Ovary (tissue), 3 donors: ENCODE measurements at regions not wholly inside any gene's neighbourhood (a gene's known extent, or its start where the extent isn't known, plus 50 kb on each side); places are given as distances from the start of the nearest gene placed in this dataset.

ENCODE experiments used
- EP300 ChIP-seq: sonication (generic); formaldehyde crosslinking; IDR thresholded peaks from one replicate; pipeline ENCODE4 v1.6.1; 2017; ENCODE audit warnings: antibody characterized with exemption
- POLR2A ChIP-seq: fragments of 450-650 bp; IDR thresholded peaks from one replicate; pipeline ENCODE4 v1.6.1; 2017; ENCODE audit warnings: antibody characterized with exemption, mild to moderate bottlenecking, moderate library complexity
- TF ChIP-seq, protein P1 (sequence below), 3 donors: fragments of 450-650 bp in 2 of 3; fragments of 200-600 bp in 1 of 3; IDR thresholded peaks; one replicate each; pipeline versions ENCODE4 v1.5.1 to v1.8.0; 2016 to 2022; ENCODE audit warnings: antibody characterized with exemption in 3 of 3, mild to moderate bottlenecking in 1 of 3
- donor health status: DM: no; HTN: no; CAD: no.

DNA sequence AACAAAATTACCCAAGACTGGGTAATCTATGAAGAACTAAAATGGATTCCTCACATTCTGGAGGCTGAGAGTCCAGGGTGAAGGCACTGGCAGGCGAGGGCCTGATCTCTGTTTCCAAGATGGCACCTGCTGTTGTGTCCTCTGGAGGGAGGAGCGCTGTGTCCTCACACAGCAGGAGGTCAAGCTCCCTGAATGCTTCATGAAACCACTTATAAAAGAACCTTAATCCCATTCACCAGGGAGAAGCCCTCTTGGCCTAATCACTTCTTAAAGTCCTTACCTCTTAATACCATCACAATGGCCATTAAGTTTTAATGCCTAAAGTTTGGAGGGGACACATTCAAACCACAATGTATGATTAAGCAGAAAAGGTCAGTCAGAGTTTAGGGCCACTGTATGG lies 172.4 kb downstream of the EMP1 start:
- TF ChIP-seq, protein P1, sequence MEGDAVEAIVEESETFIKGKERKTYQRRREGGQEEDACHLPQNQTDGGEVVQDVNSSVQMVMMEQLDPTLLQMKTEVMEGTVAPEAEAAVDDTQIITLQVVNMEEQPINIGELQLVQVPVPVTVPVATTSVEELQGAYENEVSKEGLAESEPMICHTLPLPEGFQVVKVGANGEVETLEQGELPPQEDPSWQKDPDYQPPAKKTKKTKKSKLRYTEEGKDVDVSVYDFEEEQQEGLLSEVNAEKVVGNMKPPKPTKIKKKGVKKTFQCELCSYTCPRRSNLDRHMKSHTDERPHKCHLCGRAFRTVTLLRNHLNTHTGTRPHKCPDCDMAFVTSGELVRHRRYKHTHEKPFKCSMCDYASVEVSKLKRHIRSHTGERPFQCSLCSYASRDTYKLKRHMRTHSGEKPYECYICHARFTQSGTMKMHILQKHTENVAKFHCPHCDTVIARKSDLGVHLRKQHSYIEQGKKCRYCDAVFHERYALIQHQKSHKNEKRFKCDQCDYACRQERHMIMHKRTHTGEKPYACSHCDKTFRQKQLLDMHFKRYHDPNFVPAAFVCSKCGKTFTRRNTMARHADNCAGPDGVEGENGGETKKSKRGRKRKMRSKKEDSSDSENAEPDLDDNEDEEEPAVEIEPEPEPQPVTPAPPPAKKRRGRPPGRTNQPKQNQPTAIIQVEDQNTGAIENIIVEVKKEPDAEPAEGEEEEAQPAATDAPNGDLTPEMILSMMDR (IDR thresholded peaks at IDR 0.05): no peak
- TF ChIP-seq POLR2A (no peak), EP300 (no peak)
